ENCODE measurements at regions not wholly inside any gene's neighbourhood (a gene's known extent, or its start where the extent isn't known, plus 50 kb on each side); places are given as distances from the start of the nearest gene placed in this dataset.

GRCh38 chr11:45563810-45564209 lies 101.6 kb downstream of the CHST1 start:
- no peak for ATAC-seq
- Mint-ChIP-seq H3K4me1 (no peaks in the 10 kb centered on the region), H3K36me3 (no peaks in the 10 kb centered on the region), H3K27ac (no peak overlapping the region), H3K9me3 (no peaks in the 10 kb centered on the region), H3K4me3 (no peak overlapping the region)
- DNase-seq (ENCODE audit: low spot score in 2 of 2), result no peak

- ATAC-seq (no peak), DNase-seq (ENCODE audit: low spot score in 2 of 2) (no peak)
- H3K9me3 Mint-ChIP-seq, result no peaks in the 10 kb centered on the region
- H3K4me1 Mint-ChIP-seq, result no peaks in the 10 kb centered on the region
- no peak overlapping the region for H3K4me3 Mint-ChIP-seq
- H3K36me3 Mint-ChIP-seq, result no peaks in the 10 kb centered on the region
- H3K27ac Mint-ChIP-seq, result no peak overlapping the region
These were observed 102.3 kb downstream of the CHST1 start for GRCh38 chr11:45563171-45563570.

DNA sequence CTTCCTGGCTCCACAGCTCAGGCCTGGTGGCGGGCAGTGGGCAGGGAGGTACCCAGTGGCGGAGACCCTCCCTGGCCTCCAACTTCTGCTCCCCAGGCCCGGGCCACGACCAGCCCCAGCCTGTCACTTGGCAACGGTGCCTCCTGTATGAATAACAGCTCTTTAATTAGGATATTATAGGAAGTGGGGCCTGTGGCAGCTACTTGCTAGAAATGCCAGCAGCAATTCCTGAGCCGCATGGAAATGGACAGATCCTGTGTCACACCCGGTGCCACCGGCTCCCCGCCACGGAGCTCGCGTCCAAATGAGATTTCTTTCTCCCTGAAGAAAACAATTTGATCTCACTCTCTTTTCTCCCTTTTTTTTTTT lies 104.5 kb downstream of the CHST1 start:
- H3K4me1 Mint-ChIP-seq, result peaks cover 9% of the 10 kb centered on the region
- H3K4me3 Mint-ChIP-seq, result no peak overlapping the region
- DNase-seq (ENCODE audit: low spot score in 2 of 2) (no peak), ATAC-seq (no peak)
- peaks cover 5% of the 10 kb centered on the region for H3K9me3 Mint-ChIP-seq
- no peaks in the 10 kb centered on the region for H3K36me3 Mint-ChIP-seq
- no peak overlapping the region for H3K27ac Mint-ChIP-seq

GRCh38 chr11:45560155-45560912 lies 105.1 kb downstream of the CHST1 start:
- peaks cover 5% of the 10 kb centered on the region for H3K9me3 Mint-ChIP-seq
- no peaks in the 10 kb centered on the region for H3K36me3 Mint-ChIP-seq
- ATAC-seq (no peak), DNase-seq (ENCODE audit: low spot score in 2 of 2) (no peak)
- no peak overlapping the region for H3K4me3 Mint-ChIP-seq
- H3K27ac Mint-ChIP-seq, result no peak overlapping the region
- peaks cover 9% of the 10 kb centered on the region for H3K4me1 Mint-ChIP-seq

DNA sequence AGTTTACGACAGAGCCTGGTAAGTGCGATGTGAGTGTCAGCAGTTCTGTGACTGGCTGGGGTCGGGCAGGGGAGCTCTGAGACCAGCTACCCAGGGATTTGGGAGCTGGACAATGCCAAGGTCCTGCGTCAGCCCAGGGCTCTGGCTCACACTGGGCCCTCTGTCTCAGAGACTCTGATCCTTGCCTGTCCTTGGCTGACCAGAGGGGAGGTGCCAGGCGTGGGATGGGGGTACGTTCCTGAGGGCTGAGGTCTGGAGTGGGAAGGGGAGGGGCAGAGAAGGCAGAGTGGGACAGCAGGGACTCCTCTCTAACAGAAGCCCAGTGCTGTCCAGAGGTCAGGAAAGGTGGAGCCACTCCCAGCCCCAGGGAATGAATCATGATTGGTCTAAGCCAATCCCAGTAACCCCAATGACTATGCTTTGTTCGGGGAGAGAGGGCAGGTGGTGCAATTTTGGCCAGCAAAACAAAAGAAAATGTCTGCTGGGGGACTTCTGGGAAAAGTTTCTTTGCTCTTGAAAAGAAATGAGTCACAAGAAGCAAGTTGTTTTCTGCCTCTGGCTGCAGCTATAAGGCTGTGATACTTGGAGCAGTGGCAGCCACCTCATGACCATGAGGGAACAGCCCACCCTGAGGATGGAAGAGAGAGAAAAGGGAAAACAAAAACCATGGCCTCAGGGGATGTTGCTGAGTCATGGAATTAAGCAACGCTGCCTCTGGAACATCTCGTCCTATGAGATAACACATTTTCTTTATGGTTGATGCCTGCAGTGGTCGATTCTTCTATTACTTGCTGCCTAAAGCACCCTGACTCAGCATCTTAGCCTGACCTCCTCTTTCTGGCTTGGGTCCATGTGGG lies 108.3 kb downstream of the CHST1 start:
- H3K4me1 Mint-ChIP-seq, result peaks cover 9% of the 10 kb centered on the region
- H3K4me3 Mint-ChIP-seq, result no peak overlapping the region
- no peak overlapping the region for H3K27ac Mint-ChIP-seq
- no peak for DNase-seq (ENCODE audit: low spot score in 2 of 2)
- no peaks in the 10 kb centered on the region for H3K36me3 Mint-ChIP-seq
- ATAC-seq, result no peak
- H3K9me3 Mint-ChIP-seq, result peaks cover 5% of the 10 kb centered on the region

- Mint-ChIP-seq H3K9me3 (peaks cover 5% of the 10 kb centered on the region), H3K27ac (no peak overlapping the region), H3K4me3 (no peak overlapping the region), H3K4me1 (peaks cover 9% of the 10 kb centered on the region), H3K36me3 (no peaks in the 10 kb centered on the region)
- ATAC-seq (no peak), DNase-seq (ENCODE audit: low spot score in 2 of 2) (no peak)
These were observed 111.0 kb downstream of the CHST1 start for GRCh38 chr11:45554230-45554967.

GRCh38 chr11:45553383-45553936 lies 112.0 kb downstream of the CHST1 start:
- Mint-ChIP-seq H3K4me1 (peaks cover 9% of the 10 kb centered on the region), H3K4me3 (no peak overlapping the region), H3K36me3 (no peaks in the 10 kb centered on the region), H3K9me3 (peaks cover 5% of the 10 kb centered on the region), H3K27ac (no peak overlapping the region)
- DNase-seq (ENCODE audit: low spot score in 2 of 2) (no peak), ATAC-seq (no peak)

DNA sequence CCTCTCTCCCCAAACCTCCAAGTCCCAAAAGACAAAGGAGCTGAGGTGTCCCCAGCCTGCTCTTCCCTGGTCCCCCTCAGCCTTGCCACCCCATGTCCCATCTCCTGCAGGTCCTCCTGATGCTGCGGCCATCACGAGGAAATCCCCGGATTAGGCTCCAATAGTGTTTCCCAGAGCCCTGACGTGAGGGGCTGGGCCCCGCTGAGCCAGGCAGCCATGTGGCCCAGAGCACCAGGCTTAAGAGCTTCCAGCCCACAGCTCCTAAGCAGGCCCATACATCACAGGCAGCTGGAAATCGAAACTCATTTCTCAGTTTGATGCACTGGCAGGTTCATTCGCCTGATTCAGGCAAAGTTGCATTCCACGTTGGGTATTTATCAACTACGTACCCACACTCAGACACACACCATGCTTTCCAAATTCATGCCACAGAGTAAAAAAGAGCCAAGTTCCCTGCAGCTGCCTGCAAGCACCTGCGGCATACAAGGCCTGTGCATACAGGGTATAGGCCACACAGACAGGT lies 114.2 kb downstream of the CHST1 start:
- Mint-ChIP-seq H3K9me3 (no peaks in the 10 kb centered on the region), H3K4me1 (no peaks in the 10 kb centered on the region), H3K4me3 (no peak overlapping the region), H3K27ac (no peak overlapping the region), H3K36me3 (no peaks in the 10 kb centered on the region)
- DNase-seq (ENCODE audit: low spot score in 2 of 2) (no peak), ATAC-seq (no peak)

DNA sequence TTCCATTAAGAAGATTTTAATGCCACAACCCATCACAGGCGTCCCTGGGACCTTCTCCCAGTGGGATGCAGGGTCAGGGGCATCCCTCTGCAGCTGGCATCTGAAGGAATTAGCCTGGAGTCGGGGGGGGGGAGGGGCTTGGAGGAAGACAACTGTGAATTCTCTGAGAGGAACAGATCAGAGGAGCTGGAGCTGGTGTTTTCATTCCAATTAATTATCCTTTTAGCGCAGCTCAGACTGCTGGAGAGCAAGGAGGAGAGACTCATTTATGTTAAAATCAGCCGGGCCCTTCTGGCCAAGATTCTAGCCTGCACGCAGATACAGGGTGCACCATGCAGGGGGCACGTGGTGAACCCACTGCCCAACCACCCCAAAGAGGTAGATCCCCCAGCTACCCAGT lies 116.2 kb downstream of the CHST1 start:
- no peak overlapping the region for H3K4me3 Mint-ChIP-seq
- H3K27ac Mint-ChIP-seq, result no peak overlapping the region
- ATAC-seq (no peak), DNase-seq (ENCODE audit: low spot score in 2 of 2) (no peak)
- no peaks in the 10 kb centered on the region for H3K9me3 Mint-ChIP-seq
- no peaks in the 10 kb centered on the region for H3K36me3 Mint-ChIP-seq
- no peaks in the 10 kb centered on the region for H3K4me1 Mint-ChIP-seq

GRCh38 chr11:45546366-45546765 lies 119.1 kb downstream of the CHST1 start:
- no peaks in the 10 kb centered on the region for H3K36me3 Mint-ChIP-seq
- no peak overlapping the region for H3K27ac Mint-ChIP-seq
- DNase-seq (ENCODE audit: low spot score in 2 of 2) (no peak), ATAC-seq (no peak)
- H3K9me3 Mint-ChIP-seq, result no peaks in the 10 kb centered on the region
- no peak overlapping the region for H3K4me3 Mint-ChIP-seq
- no peaks in the 10 kb centered on the region for H3K4me1 Mint-ChIP-seq

GRCh38 chr11:45544826-45545225 lies 120.6 kb downstream of the CHST1 start:
- H3K27ac Mint-ChIP-seq, result no peak overlapping the region
- ATAC-seq, result no peak

GRCh38 chr11:45543808-45544422 lies 121.5 kb downstream of the CHST1 start:
- no peaks in the 10 kb centered on the region for H3K9me3 Mint-ChIP-seq
- DNase-seq (ENCODE audit: low spot score in 2 of 2) (no peak), ATAC-seq (no peak)
- H3K27ac Mint-ChIP-seq, result no peak overlapping the region
- no peak overlapping the region for H3K4me3 Mint-ChIP-seq
- no peaks in the 10 kb centered on the region for H3K36me3 Mint-ChIP-seq
- no peaks in the 10 kb centered on the region for H3K4me1 Mint-ChIP-seq

More at GRCh38 chr11:45544826-45545225, 120.6 kb downstream of the CHST1 start:
- DNase-seq (ENCODE audit: low spot score in 2 of 2), result no peak
- H3K9me3 Mint-ChIP-seq, result no peaks in the 10 kb centered on the region
- H3K36me3 Mint-ChIP-seq, result no peaks in the 10 kb centered on the region
- no peak overlapping the region for H3K4me3 Mint-ChIP-seq
- no peaks in the 10 kb centered on the region for H3K4me1 Mint-ChIP-seq

DNA sequence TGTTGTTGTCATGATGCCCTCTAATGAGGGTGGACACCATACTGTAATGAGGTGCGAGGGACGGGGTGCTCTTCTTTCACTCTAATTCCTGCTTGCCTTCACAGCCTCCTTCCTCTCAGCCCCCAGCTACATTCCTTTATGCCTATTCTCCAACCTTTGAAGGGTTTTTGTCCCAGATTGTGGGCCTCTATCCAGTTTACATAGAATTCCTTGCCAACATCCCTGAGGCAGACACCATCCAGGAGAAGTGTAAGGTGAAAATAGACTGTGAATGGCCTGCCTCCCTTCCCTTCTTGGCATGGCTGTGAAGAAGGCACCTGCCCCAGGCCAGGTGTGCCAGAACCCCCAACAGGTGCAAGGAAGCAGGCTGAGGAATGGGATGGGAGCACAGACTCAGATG lies 122.3 kb downstream of the CHST1 start:
- DNase-seq (ENCODE audit: low spot score in 2 of 2), result no peak

DNA sequence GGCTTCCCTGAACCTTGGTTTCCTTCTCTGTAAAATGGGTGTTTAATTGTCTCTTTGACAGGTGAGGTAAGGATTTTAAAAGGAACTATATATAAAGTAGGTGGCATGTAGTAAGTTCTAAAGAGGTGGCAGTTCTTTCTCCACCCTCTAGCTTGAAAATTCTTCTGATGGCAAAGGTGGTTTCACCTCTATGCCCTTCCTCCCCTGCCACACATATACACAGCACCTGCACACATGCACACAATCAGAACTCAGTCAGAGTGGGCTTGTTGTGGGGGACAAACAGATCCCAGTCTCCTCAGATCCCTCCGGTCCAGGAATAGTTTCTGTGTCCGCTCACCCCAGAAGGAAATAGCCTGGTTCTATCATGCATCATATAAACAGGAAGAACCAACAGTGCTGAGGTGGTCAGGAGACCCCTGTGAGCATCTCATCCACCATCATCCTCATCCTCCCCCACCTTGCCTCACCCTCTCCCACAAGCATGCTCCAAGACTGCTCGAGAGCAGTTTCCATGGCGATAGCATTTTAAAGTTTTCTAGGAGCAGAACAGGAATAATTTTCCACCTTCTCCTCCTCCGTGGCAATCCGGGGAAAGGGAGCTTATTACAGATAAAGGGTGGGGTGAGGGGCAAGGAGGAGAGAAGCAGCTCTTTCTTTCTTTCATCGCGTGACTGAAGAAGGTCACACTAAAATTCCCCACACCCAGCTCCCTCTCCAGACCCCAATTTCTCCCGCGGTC lies 123.6 kb downstream of the CHST1 start:
- no peaks in the 10 kb centered on the region for H3K36me3 Mint-ChIP-seq

More for the DNA sequence above, 122.3 kb downstream of the CHST1 start:
- no peak overlapping the region for H3K27ac Mint-ChIP-seq
- H3K36me3 Mint-ChIP-seq, result no peaks in the 10 kb centered on the region
- ATAC-seq, result no peak
- no peaks in the 10 kb centered on the region for H3K4me1 Mint-ChIP-seq
- H3K4me3 Mint-ChIP-seq, result no peak overlapping the region
- no peaks in the 10 kb centered on the region for H3K9me3 Mint-ChIP-seq

More for the DNA sequence above, 123.6 kb downstream of the CHST1 start:
- H3K4me3 Mint-ChIP-seq, result no peak overlapping the region
- ATAC-seq (no peak), DNase-seq (ENCODE audit: low spot score in 2 of 2) (no peak)
- H3K27ac Mint-ChIP-seq, result no peak overlapping the region
- no peaks in the 10 kb centered on the region for H3K4me1 Mint-ChIP-seq
- no peaks in the 10 kb centered on the region for H3K9me3 Mint-ChIP-seq

All from stimulated activated effector memory CD8-positive, alpha-beta T cell treated with anti-CD3 and anti-CD28 coated beads, Interleukin-12 subunit alpha, Interleukin-12 subunit beta, amount 100 ng/mL, for 72 hours (primary cell).